GM21515 (cell line): ENCODE measurements at regions not wholly inside any gene's neighbourhood (a gene's known extent, or its start where the extent isn't known, plus 50 kb on each side); places are given as distances from the start of the nearest gene placed in this dataset.

Experiments
- ATAC-seq: cut with Tn5 transposase; IDR thresholded peaks from one replicate; pipeline ENCODE4 v1.9.1; 2021; ENCODE audit not compliant: unreplicated experiment

GRCh38 chr21:16011719-16012118 lies 281.9 kb downstream of the USP25 start:
- ATAC-seq: no peak

- ATAC-seq: no peak
Measured at GRCh38 chr21:16013570-16013969, 283.8 kb downstream of the USP25 start.

DNA sequence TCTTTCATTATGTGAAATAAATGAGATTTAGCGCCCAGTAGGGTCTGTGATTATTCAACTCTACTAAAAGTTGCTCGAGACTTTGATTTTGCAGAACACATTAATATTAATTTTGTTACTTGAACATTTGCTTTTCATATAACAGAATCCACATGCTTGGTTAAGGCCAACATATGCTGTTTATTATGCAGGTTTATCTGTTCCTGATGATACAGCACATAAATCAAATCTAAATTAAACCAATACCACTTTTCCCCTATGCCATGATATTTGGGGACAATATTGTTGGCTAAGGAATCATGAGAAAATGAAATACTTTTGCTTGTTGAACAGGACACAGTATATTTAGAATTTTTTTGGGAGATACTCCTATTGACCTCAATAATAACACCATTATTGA lies 291.1 kb downstream of the USP25 start:
- no peak for ATAC-seq

DNA sequence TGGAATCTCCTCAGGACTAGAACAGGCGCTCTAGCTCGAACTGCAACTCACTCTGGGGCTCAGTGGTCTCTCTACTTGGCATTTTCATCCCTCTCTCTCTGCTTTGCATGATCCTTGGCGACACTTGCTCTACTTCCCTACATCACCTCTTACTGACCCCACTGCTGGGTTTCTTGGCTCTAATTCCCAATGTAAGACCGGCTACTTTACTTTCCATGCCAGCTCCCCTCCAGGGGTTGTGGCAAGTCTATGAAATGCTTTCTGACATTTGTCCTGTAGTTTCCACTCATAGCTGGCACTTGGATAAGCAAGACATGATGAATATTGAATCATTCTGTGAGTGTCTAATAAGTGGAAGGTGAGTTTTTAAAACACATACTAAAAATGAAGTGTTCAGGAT lies 292.3 kb downstream of the USP25 start:
- no peak for ATAC-seq

GRCh38 chr21:16022921-16023320 lies 293.1 kb downstream of the USP25 start:
- ATAC-seq: no peak

- ATAC-seq: no peak
Measured at GRCh38 chr21:16028142-16028541, 298.4 kb downstream of the USP25 start.

GRCh38 chr21:16028941-16029464 lies 299.2 kb downstream of the USP25 start:
- ATAC-seq: no peak

- ATAC-seq: no peak
Measured at GRCh38 chr21:16033193-16033592, 303.4 kb downstream of the USP25 start.

- no peak for ATAC-seq
Measured at GRCh38 chr21:16034446-16035190, 304.8 kb downstream of the USP25 start.

DNA sequence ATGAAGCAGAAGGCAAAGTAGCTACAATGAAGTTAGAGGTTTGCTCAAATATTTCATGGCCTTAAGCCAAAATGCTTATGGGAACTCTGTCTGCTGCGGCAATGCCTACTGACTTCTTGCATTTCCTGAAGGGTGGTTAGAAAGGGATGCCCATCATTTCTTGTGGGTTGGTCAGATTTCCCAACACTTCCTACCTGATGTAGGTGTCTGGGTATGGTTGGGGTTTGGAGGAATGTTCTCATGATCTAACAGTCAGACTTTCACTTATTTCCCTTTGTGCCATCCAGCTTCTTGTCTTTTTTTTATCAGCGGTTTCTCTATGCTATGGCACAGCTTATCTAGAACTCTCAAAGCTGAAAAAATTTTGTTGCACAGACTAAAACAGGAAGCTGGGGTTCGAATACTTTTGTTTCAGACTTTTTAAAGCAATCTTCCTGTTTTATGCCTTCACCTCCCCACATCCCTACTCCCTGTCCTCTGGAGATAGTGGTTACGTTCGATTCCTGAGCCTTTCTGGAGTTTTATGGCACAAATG lies 307.7 kb downstream of the USP25 start:
- no peak for ATAC-seq

- no peak for ATAC-seq
Measured at GRCh38 chr21:16040601-16041000, 310.8 kb downstream of the USP25 start.

DNA sequence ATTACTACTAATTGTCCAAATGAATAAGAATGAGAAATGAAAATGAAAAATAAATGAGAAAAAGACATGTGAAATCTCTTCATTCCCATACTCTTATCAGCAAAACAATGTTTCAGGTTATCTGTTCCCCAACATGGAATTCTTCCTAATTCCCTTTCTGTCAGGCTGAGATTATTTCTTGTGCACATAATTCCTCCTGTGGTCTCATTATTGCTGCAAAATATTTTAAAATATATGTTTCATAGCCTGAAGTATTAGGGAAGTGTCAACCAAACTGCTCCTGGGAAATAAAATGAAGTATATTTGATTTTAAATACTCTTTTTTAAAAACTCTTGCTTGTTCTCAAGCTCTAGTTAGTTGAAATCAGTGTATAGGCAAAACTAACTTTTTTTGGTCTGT lies 314.9 kb downstream of the USP25 start:
- no peak for ATAC-seq

DNA sequence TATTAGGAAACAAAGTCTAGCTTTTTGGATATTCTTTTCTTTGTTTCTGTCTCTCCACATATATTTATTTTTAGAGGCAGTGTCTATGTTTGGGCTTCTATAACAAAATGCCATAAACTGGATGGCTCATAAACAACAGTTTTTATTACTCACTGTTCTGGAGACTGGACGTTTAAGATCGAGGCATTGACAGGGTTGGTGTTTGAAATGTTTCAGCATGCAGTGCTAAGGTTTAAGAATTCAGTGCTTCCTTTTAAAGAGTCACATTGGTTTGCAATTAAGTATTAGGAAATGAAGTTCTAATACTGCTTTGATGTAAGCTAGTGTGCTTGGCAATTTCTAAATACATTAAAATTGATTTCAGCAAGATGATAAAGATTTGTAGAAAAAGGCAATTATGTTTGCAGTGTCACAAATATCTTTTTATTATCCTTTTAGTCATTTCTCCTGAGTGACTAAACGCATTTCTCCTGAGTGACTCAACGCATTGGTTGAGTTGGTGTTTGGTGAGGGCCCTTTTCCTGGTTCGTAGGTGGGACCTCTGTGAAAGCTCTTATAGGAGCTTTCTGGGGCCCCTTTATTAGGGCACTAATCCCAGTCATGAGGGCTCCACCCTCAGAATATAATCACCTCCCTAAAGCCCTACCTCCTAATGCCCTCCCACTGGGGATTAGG lies 317.0 kb downstream of the USP25 start:
- ATAC-seq: no peak

GRCh38 chr21:16047904-16048303 lies 318.1 kb downstream of the USP25 start:
- ATAC-seq: no peak

DNA sequence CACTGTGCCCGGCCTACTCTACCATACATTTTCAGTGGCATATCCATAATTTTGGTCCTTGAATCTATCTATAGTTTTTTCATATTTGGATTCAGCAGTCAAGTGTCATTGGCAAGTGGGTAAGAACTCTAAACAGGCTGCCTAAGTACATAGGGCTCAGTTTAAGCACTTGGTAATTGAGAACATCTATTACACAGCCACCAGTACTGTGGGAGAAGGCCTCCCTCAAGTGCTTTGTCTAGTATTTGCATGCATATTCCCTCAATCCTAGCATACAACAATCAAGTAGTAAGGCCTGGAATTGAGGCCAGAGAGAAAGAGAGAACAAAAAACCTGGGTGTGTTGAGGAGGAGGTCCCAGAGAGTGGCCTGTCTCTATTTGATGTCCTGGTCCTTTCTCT lies 325.2 kb downstream of the USP25 start:
- no peak for ATAC-seq

- ATAC-seq: no peak
Measured at GRCh38 chr21:16058896-16059295, 329.1 kb downstream of the USP25 start.

- ATAC-seq: no peak
Measured at GRCh38 chr21:16059981-16060380, 330.2 kb downstream of the USP25 start.

- ATAC-seq: no peak
Measured at GRCh38 chr21:16061194-16061593, 331.4 kb downstream of the USP25 start.

GRCh38 chr21:16069178-16070112 lies 339.7 kb downstream of the USP25 start:
- ATAC-seq: no peak

DNA sequence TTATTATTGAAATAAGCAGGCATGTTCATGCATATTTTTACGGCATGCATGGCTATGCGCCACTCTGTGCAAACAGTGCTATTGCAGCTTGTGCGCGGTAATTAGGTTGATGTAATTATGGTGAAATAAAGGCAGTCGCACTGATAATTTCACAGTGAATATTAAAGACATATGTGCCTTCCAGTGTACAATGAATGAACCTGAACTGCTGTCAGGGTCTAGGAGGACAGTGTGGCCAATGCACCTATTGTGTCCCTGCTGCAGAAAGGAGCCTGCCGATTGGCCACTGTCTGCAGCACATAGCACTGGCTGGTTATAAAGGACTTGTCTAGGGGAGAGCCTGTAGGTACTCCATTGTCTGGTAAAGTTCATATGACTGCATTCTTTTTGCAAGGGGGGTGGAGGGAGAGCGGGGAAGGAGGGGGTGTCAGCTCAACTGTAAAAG lies 340.4 kb downstream of the USP25 start:
- no peak for ATAC-seq

DNA sequence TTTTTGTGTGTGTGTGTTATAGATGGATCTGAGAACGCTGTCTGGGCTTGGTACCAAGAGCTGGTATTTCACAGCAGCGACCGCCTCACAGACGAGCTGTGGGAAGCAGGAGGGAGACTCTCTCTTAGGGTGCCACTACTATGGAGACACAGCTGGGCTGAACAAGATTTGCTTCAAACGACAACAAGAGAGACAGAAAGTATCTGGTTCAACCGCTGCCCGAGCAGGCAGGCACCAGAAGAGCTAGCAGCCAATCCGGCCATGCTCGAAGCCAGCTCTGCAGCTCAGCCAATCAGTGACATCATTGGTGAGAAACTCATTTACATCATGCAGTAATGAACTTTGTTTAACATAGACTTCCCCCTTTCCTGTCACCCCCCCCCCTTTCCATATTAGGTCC lies 341.3 kb downstream of the USP25 start:
- no peak for ATAC-seq
